GM23248 (cell line): ENCODE measurements at regions not wholly inside any gene's neighbourhood (a gene's known extent, or its start where the extent isn't known, plus 50 kb on each side); places are given as distances from the start of the nearest gene placed in this dataset.
A peak's percentile ranks its signal among the peaks of the same experiment; 100 is the strongest.

Experiments used
- DNase-seq: peaks from one replicate; pipeline ENCODE4 v3.0.0-alpha.2; 2015
- H2AFZ ChIP-seq: fragments of 200-600 bp; sonication (generic); 2 replicates; pipeline ENCODE4 v1.6.1; 2016; ENCODE audit warnings: antibody characterized with exemption
- H3F3A ChIP-seq: fragments of 200-600 bp; sonication (generic); 2 replicates; pipeline ENCODE4 v1.6.1; 2016; ENCODE audit warnings: mild to moderate bottlenecking, antibody characterized with exemption, mixed run types; ENCODE audit not compliant: insufficient read depth
- H3K27ac ChIP-seq: fragments of 200-600 bp; sonication (generic); 2 replicates; pipeline ENCODE4 v1.5.1; 2016; ENCODE audit warnings: mild to moderate bottlenecking
- H3K27me3 ChIP-seq: fragments of 200-600 bp; sonication (generic); replicated peaks from 2 replicates; pipeline ENCODE4 v1.6.1; 2016; ENCODE audit warnings: mild to moderate bottlenecking; ENCODE audit not compliant: insufficient read depth
- H3K36me3 ChIP-seq: fragments of 200-600 bp; sonication (generic); 2 replicates; pipeline ENCODE4 v1.6.1; 2016; ENCODE audit warnings: low read depth, mild to moderate bottlenecking
- H3K4me1 ChIP-seq: fragments of 200-600 bp; sonication (generic); 2 replicates; pipeline ENCODE4 v1.6.1; 2016; ENCODE audit warnings: mild to moderate bottlenecking; ENCODE audit not compliant: insufficient read depth
- H3K4me2 ChIP-seq: fragments of 200-600 bp; sonication (generic); one replicate; pipeline ENCODE4 v1.6.1; 2016; ENCODE audit warnings: mild to moderate bottlenecking; ENCODE audit not compliant: unreplicated experiment
- H3K4me3 ChIP-seq: fragments of 200-600 bp; sonication (generic); 2 replicates; pipeline ENCODE4 v1.5.1; 2016; ENCODE audit warnings: mild to moderate bottlenecking
- H3K79me2 ChIP-seq: fragments of 200-600 bp; sonication (generic); 2 replicates; pipeline ENCODE4 v1.6.1; 2016; ENCODE audit warnings: mild to moderate bottlenecking; ENCODE audit not compliant: insufficient read depth
- H3K9ac ChIP-seq: fragments of 200-600 bp; sonication (generic); 2 replicates; pipeline ENCODE4 v1.6.1; 2016; ENCODE audit warnings: mild to moderate bottlenecking
- H3K9me2 ChIP-seq: fragments of 200-600 bp; sonication (generic); 2 replicates; pipeline ENCODE4 v1.6.1; 2016; ENCODE audit warnings: mixed run types, mild to moderate bottlenecking, moderate library complexity; ENCODE audit not compliant: insufficient read depth
- H3K9me3 ChIP-seq: fragments of 200-600 bp; sonication (generic); one replicate; pipeline ENCODE4 v1.6.1; 2017; ENCODE audit warnings: low read depth
- H4K20me1 ChIP-seq: fragments of 200-600 bp; sonication (generic); 2 replicates; pipeline ENCODE4 v1.6.0; 2016; ENCODE audit not compliant: insufficient read depth
- EZH2 ChIP-seq: fragments of 200-600 bp; sonication (generic); IDR thresholded peaks from 2 replicates; pipeline ENCODE4 v1.6.1; 2018; ENCODE audit warnings: antibody characterized with exemption, mild to moderate bottlenecking; ENCODE audit not compliant: insufficient read depth, poor library complexity, severe bottlenecking
- EZH2phosphoT487 ChIP-seq: fragments of 200-600 bp; sonication (generic); IDR thresholded peaks from 2 replicates; pipeline ENCODE4 v1.6.1; 2018; ENCODE audit warnings: antibody characterized with exemption, moderate library complexity, mild to moderate bottlenecking, low read depth; ENCODE audit not compliant: insufficient read depth
- WGBS, 2 experiments: methylation state at CpG; one replicate each; pipeline ENCODE4 v1.1.6; 2015 to 2017; ENCODE audit warnings: low lambda C conversion rate in 2 of 2, low coverage in 1 of 2; ENCODE audit errors: missing lambda C conversion rate in 2 of 2; 5-methylcytosine and 5-hydroxymethylcytosine counted together
- in situ Hi-C: fragments of 300-500 bp; cut with MboI; formaldehyde crosslinking; loops from 2 replicates; pipeline ENCODE4 v1.15.0; 2020

GRCh38 chr3:22371036-22371435 lies 620.0 kb upstream of the ZNF385D start:
- peaks cover 61% of the 10 kb centered on the region for H3K27me3 ChIP-seq
- H4K20me1 ChIP-seq: no peaks in the 10 kb centered on the region
- in situ Hi-C loops: no loop called here
- no peak for TF ChIP-seq EZH2phosphoT487
- TF ChIP-seq EZH2: no peak
- no peaks in the 10 kb centered on the region for H3F3A ChIP-seq
- no peaks in the 10 kb centered on the region for H3K79me2 ChIP-seq
- 48 to 57% methylated on average over 8 of the region's 8 CpGs for WGBS, 2 experiments
- no peak overlapping the region for H3K4me2 ChIP-seq
- no peak overlapping the region for H3K27ac ChIP-seq
- no peak for DNase-seq
- no peaks in the 10 kb centered on the region for H3K9me2 ChIP-seq
- no peaks in the 10 kb centered on the region; the same call in 1 of the 2 replicates for H3K4me1 ChIP-seq
- H3K9ac ChIP-seq: no peak overlapping the region
- no peak overlapping the region for H3K4me3 ChIP-seq
- H3K9me3 ChIP-seq: no peaks in the 10 kb centered on the region
- no peaks in the 10 kb centered on the region for H3K36me3 ChIP-seq
- no peak overlapping the region for H2AFZ ChIP-seq

GRCh38 chr3:22371607-22372291 lies 620.7 kb upstream of the ZNF385D start:
- Histone ChIP-seq H3K27me3 (peaks cover 61% of the 10 kb centered on the region), H3K27ac (no peak overlapping the region), H3K9ac (no peak overlapping the region), H3K9me2 (no peaks in the 10 kb centered on the region), H4K20me1 (no peaks in the 10 kb centered on the region), H3K9me3 (no peaks in the 10 kb centered on the region), H3K4me1 (no peaks in the 10 kb centered on the region; the same call in 1 of the 2 replicates), H3F3A (no peaks in the 10 kb centered on the region), H2AFZ (peak overlapping the region; percentile 40; the same call in 1 of the 2 replicates), H3K36me3 (no peaks in the 10 kb centered on the region), H3K4me3 (peak overlapping the region; percentile 50), H3K79me2 (no peaks in the 10 kb centered on the region), H3K4me2 (peak overlapping the region; percentile 74)
- 10 to 16% methylated on average over 21 to 23 of the region's 23 CpGs for WGBS, 2 experiments
- no peak for DNase-seq
- in situ Hi-C loops: no loop called here
- TF ChIP-seq EZH2 (peak; percentile 44), EZH2phosphoT487 (0 out of 2 replicates have a peak, but pooled peaks have one; percentile 29)

GRCh38 chr3:22372292-22373062 lies 621.5 kb upstream of the ZNF385D start:
- Histone ChIP-seq H3K27me3 (peaks cover 61% of the 10 kb centered on the region), H2AFZ (peak overlapping the region; percentile 40; the same call in 1 of the 2 replicates), H3K79me2 (no peaks in the 10 kb centered on the region), H3K9me2 (no peaks in the 10 kb centered on the region), H3K36me3 (no peaks in the 10 kb centered on the region), H4K20me1 (no peaks in the 10 kb centered on the region), H3F3A (peaks cover 6% of the 10 kb centered on the region; the same call in 1 of the 2 replicates), H3K4me2 (peak overlapping the region; percentile 74), H3K4me1 (peaks cover 5% of the 10 kb centered on the region), H3K9me3 (no peaks in the 10 kb centered on the region), H3K27ac (no peak overlapping the region), H3K4me3 (peak overlapping the region; percentile 50), H3K9ac (no peak overlapping the region)
- peak; percentile 40 for DNase-seq
- 2 to 3% methylated on average over 58 to 65 of the region's 74 CpGs for WGBS, 2 experiments
- in situ Hi-C loops: no loop called here
- TF ChIP-seq EZH2phosphoT487: no peak
- TF ChIP-seq EZH2: peak; percentile 14

- H3K27me3 ChIP-seq: peaks cover 61% of the 10 kb centered on the region
- peaks cover 10% of the 10 kb centered on the region for H3K4me1 ChIP-seq
- no peak for TF ChIP-seq EZH2phosphoT487
- TF ChIP-seq EZH2: no peak
- H3F3A ChIP-seq: peaks cover 11% of the 10 kb centered on the region; the same call in 1 of the 2 replicates
- H3K9ac ChIP-seq: no peak overlapping the region
- no peaks in the 10 kb centered on the region for H4K20me1 ChIP-seq
- no peak overlapping the region for H2AFZ ChIP-seq
- 91 to 97% methylated on average over 5 of the region's 5 CpGs for WGBS, 2 experiments
- no peaks in the 10 kb centered on the region for H3K9me3 ChIP-seq
- no peaks in the 10 kb centered on the region for H3K9me2 ChIP-seq
- DNase-seq: no peak
- no peaks in the 10 kb centered on the region for H3K36me3 ChIP-seq
- H3K4me2 ChIP-seq: no peak overlapping the region
- H3K27ac ChIP-seq: no peak overlapping the region
- no peaks in the 10 kb centered on the region for H3K79me2 ChIP-seq
- H3K4me3 ChIP-seq: no peak overlapping the region
- in situ Hi-C loops: no loop called here
Observed at GRCh38 chr3:22373182-22373581, 622.2 kb upstream of the ZNF385D start.
